Esophagus (tissue), 2 donors: ENCODE measurements at regions not wholly inside any gene's neighbourhood (a gene's known extent, or its start where the extent isn't known, plus 50 kb on each side); places are given as distances from the start of the nearest gene placed in this dataset.
A peak's percentile ranks its signal among the peaks of the same experiment; 100 is the strongest.

Source experiments
- H3K27ac ChIP-seq, 2 donors: one replicate each; pipeline ENCODE4 v1.5.1; 2013; ENCODE audit warnings: low read depth in 2 of 2, mild to moderate bottlenecking in 2 of 2, inconsistent platforms in 1 of 2, low read length in 1 of 2, moderate library complexity in 1 of 2
- H3K27me3 ChIP-seq, 2 donors: one replicate each; pipeline ENCODE4 v1.6.1; 2013; ENCODE audit warnings: low read length in 2 of 2, control low read depth in 1 of 2, mild to moderate bottlenecking in 1 of 2; ENCODE audit not compliant: insufficient read depth in 2 of 2, control insufficient read depth in 1 of 2
- H3K36me3 ChIP-seq, 2 donors: one replicate each; pipeline ENCODE4 v1.6.1; 2013; ENCODE audit warnings: low read length in 1 of 2; ENCODE audit not compliant: control insufficient read depth in 2 of 2, insufficient read depth in 2 of 2
- H3K4me1 ChIP-seq, 2 donors: one replicate each; pipeline ENCODE4 v1.6.1; 2013; ENCODE audit warnings: low read length in 1 of 2; ENCODE audit not compliant: control insufficient read depth in 2 of 2, insufficient read depth in 2 of 2
- H3K4me3 ChIP-seq, 2 donors: one replicate each; pipeline ENCODE4 v1.5.1; 2013; ENCODE audit warnings: low read length in 2 of 2, mild to moderate bottlenecking in 2 of 2, low read depth in 1 of 2, moderate library complexity in 1 of 2
- H3K9me3 ChIP-seq, 2 donors: one replicate each; pipeline ENCODE4 v1.6.1; 2013; ENCODE audit warnings: mild to moderate bottlenecking in 2 of 2, low read depth in 1 of 2, low read length in 1 of 2, moderate library complexity in 1 of 2; ENCODE audit not compliant: control insufficient read depth in 2 of 2, insufficient read depth in 1 of 2
- WGBS, 2 donors: extraction: QIAGEN DNeasy Blood & Tissue Kit; methylation state at CpG; one replicate each; pipeline ENCODE4 v1.1.7; 2013; 5-methylcytosine and 5-hydroxymethylcytosine counted together
- donor health status: healthy with polysubstance abuse.
- donor health status: Bipolar disorder and iron deficiency.

DNA sequence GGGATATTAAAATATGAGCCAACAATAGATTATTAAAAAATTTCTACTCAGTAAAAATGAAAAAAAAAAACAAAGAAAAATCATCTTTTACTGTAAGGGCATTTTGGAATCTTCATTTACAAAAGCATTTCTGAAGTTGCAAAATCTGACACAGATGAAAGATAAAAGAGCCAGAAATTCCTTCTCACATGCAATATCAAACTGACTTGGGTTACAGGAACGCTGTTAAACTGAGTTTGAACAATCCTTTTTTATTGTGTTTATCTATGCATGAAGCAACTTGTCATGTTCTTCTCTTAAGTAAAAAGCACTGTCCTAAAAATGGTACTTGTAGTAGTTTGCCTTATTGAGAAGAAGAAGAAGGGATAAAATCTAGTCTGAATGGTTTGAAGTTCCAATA, 468.5 kb upstream of the KCNMB2 start:
- Histone ChIP-seq H3K27me3 (no peaks in the 10 kb centered on the region), H3K9me3 (no peaks in the 10 kb centered on the region), H3K36me3 (no peaks in the 10 kb centered on the region), H3K27ac (no peak overlapping the region), H3K4me3 (no peak overlapping the region), H3K4me1 (no peaks in the 10 kb centered on the region)
- 30 to 64% methylated on average over 1 of the region's 1 CpG for WGBS, 2 donors

- no peaks in the 10 kb centered on the region for H3K27me3 ChIP-seq
- H3K27ac ChIP-seq, result no peak overlapping the region
- no peak overlapping the region for H3K4me3 ChIP-seq
- peaks cover 0 to under 1% of the 10 kb centered on the region in 2 donors for H3K4me1 ChIP-seq
- 62 to 66% methylated on average over 7 of the region's 7 CpGs for WGBS, 2 donors
- no peaks in the 10 kb centered on the region for H3K9me3 ChIP-seq
- no peaks in the 10 kb centered on the region for H3K36me3 ChIP-seq
Observed at GRCh38 chr3:178072391-178073305, 463.6 kb upstream of the KCNMB2 start.

GRCh38 chr3:178073366-178073765, 462.9 kb upstream of the KCNMB2 start:
- Histone ChIP-seq H3K9me3 (no peaks in the 10 kb centered on the region), H3K4me1 (peaks cover 0 to 3% of the 10 kb centered on the region in 2 donors), H3K4me3 (no peak overlapping the region), H3K27ac (no peak overlapping the region), H3K36me3 (no peaks in the 10 kb centered on the region), H3K27me3 (no peaks in the 10 kb centered on the region)
- 93 to 95% methylated on average over 3 of the region's 3 CpGs for WGBS, 2 donors

- H3K9me3 ChIP-seq, result no peaks in the 10 kb centered on the region
- H3K4me3 ChIP-seq, result no peak overlapping the region
- H3K27ac ChIP-seq, result no peak overlapping the region
- no peaks in the 10 kb centered on the region for H3K36me3 ChIP-seq
- H3K27me3 ChIP-seq, result no peaks in the 10 kb centered on the region
- H3K4me1 ChIP-seq, result peaks cover 0 to 3% of the 10 kb centered on the region in 2 donors
- 50 to 69% methylated on average over 5 of the region's 5 CpGs for WGBS, 2 donors
Observed at GRCh38 chr3:178075344-178075743, 460.9 kb upstream of the KCNMB2 start.

DNA sequence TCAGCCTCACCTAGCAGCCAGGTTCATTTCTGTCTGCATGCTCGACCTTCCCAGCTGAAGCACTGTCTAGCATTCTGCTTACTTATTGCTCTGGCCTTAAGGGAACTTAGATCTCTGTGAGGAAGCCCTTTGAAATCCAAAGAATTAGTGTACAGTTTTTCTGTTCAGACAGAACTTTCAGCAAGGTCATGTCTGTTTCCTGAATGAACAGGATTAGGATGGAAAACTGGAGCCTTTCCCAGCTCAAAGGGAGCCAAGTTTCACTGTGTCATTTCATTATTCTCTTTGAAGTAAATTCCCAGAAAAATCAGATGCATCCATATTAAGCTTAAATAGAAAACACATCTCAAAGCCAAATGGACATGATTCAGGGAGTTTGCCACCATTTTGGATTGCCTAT, 457.3 kb upstream of the KCNMB2 start:
- H3K4me1 ChIP-seq, result peaks cover 3 to 7% of the 10 kb centered on the region in 2 donors
- no peaks in the 10 kb centered on the region for H3K9me3 ChIP-seq
- no peaks in the 10 kb centered on the region for H3K27me3 ChIP-seq
- WGBS, 2 donors, result 6 to 30% methylated on average over 1 of the region's 1 CpG
- H3K27ac ChIP-seq, result peak overlapping the region in 1 of 2 donors; percentile 55
- no peaks in the 10 kb centered on the region for H3K36me3 ChIP-seq
- H3K4me3 ChIP-seq, result no peak overlapping the region

DNA sequence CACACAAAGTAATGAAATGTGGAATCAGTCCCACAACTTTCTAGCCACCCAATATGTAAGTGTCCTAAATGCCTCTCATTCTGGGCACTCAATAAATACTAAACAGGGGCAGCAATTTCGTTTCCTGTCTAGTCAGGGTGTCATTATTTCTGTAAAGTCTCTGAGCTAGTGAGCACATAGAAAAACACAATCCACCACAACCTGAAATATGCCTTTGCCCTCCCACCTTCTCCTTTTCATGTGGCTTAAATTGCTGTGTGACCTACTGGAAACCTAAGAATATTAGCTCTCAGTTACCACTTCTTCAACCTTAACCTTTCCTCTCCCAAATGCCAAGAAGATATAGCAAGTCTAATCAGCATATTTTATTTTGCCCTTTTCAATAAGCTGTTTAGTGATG, 456.3 kb upstream of the KCNMB2 start:
- no peaks in the 10 kb centered on the region for H3K36me3 ChIP-seq
- no peaks in the 10 kb centered on the region for H3K9me3 ChIP-seq
- no peak overlapping the region for H3K27ac ChIP-seq
- H3K4me1 ChIP-seq, result peaks cover 3 to 7% of the 10 kb centered on the region in 2 donors
- no peaks in the 10 kb centered on the region for H3K27me3 ChIP-seq
- no peak overlapping the region for H3K4me3 ChIP-seq
- 60 to 67% methylated on average over 1 of the region's 1 CpG for WGBS, 2 donors

GRCh38 chr3:178082326-178082906, 453.8 kb upstream of the KCNMB2 start:
- no peaks in the 10 kb centered on the region for H3K9me3 ChIP-seq
- peaks cover 3 to 9% of the 10 kb centered on the region in 2 donors for H3K4me1 ChIP-seq
- H3K27me3 ChIP-seq, result no peaks in the 10 kb centered on the region
- no peaks in the 10 kb centered on the region for H3K36me3 ChIP-seq
- 57 to 67% methylated on average over 4 of the region's 4 CpGs for WGBS, 2 donors
- no peak overlapping the region for H3K4me3 ChIP-seq
- peak overlapping the region; percentile 30 to 53 for H3K27ac ChIP-seq

GRCh38 chr3:178083906-178084866, 452.1 kb upstream of the KCNMB2 start:
- Histone ChIP-seq H3K9me3 (no peaks in the 10 kb centered on the region), H3K36me3 (no peaks in the 10 kb centered on the region), H3K27ac (no peak overlapping the region), H3K27me3 (no peaks in the 10 kb centered on the region), H3K4me1 (peaks cover 0 to 9% of the 10 kb centered on the region in 2 donors), H3K4me3 (no peak overlapping the region)
- 44 to 49% methylated on average over 6 of the region's 6 CpGs for WGBS, 2 donors
